ENCODE measurements at regions not wholly inside any gene's neighbourhood (a gene's known extent, or its start where the extent isn't known, plus 50 kb on each side); places are given as distances from the start of the nearest gene placed in this dataset.
A peak's percentile ranks its signal among the peaks of the same experiment; 100 is the strongest.
"Not testable (repeated sequence)": the region's sequence is repeated elsewhere in the genome, so short reads cannot be mapped to it uniquely, and the experiment has no call there.

GRCh38 chr12:74015118-74015517 is 522.5 kb upstream of the ATXN7L3B start:
- Histone ChIP-seq H3F3A (ENCODE audit: low read depth) (no peaks in the 10 kb centered on the region), H2AFZ (ENCODE audit: low read length) (no peak overlapping the region), H3K9ac (ENCODE audit: low read depth, low read length, poor library complexity, severe bottlenecking) (no peak overlapping the region), H4K20me1 (ENCODE audit: insufficient read depth, low read length, poor library complexity, severe bottlenecking) (no peaks in the 10 kb centered on the region), H3K9me2 (replicated peaks; ENCODE audit: low read depth, low read length) (no peaks in the 10 kb centered on the region), H3K27me3 (ENCODE audit: insufficient read depth, low read length, poor library complexity, severe bottlenecking) (no peaks in the 10 kb centered on the region), H3K9me3 (ENCODE audit: insufficient read depth, low read depth, low read length) (no peaks in the 10 kb centered on the region), H3K79me2 (ENCODE audit: insufficient read depth, low read length) (no peaks in the 10 kb centered on the region), H3K4me1 (ENCODE audit: insufficient read depth, low read length, poor library complexity, severe bottlenecking) (no peaks in the 10 kb centered on the region), H3K4me2 (ENCODE audit: low read depth, low read length, poor library complexity, severe bottlenecking) (no peak overlapping the region), H3K36me3 (ENCODE audit: insufficient read depth, low read length) (no peaks in the 10 kb centered on the region), H3K4me3 (ENCODE audit: low read length, poor library complexity, severe bottlenecking) (no peak overlapping the region)
- TF ChIP-seq CTCF (conservative IDR thresholded peaks at IDR 0.05; ENCODE audit: low read length) (no peak), EZH2phosphoT487 (IDR thresholded peaks at IDR 0.05; ENCODE audit: borderline replicate concordance) (no peak)

GRCh38 chr12:74016324-74016723 is 521.3 kb upstream of the ATXN7L3B start:
- not testable (repeated sequence) for H3K9me3 ChIP-seq (ENCODE audit: insufficient read depth, low read depth, low read length); H3K4me1 ChIP-seq (ENCODE audit: insufficient read depth, low read length, poor library complexity, severe bottlenecking); H3K9ac ChIP-seq (ENCODE audit: low read depth, low read length, poor library complexity, severe bottlenecking); H3K27me3 ChIP-seq (ENCODE audit: insufficient read depth, low read length, poor library complexity, severe bottlenecking); H3K4me3 ChIP-seq (ENCODE audit: low read length, poor library complexity, severe bottlenecking); H3K79me2 ChIP-seq (ENCODE audit: insufficient read depth, low read length); H2AFZ ChIP-seq (ENCODE audit: low read length); H3F3A ChIP-seq (ENCODE audit: low read depth); H4K20me1 ChIP-seq (ENCODE audit: insufficient read depth, low read length, poor library complexity, severe bottlenecking); H3K9me2 ChIP-seq (replicated peaks; ENCODE audit: low read depth, low read length); H3K36me3 ChIP-seq (ENCODE audit: insufficient read depth, low read length); H3K4me2 ChIP-seq (ENCODE audit: low read depth, low read length, poor library complexity, severe bottlenecking)

- H3K9me3 ChIP-seq (ENCODE audit: insufficient read depth, low read depth, low read length), result no peaks in the 10 kb centered on the region
- no peak overlapping the region for H3K9ac ChIP-seq (ENCODE audit: low read depth, low read length, poor library complexity, severe bottlenecking)
- H3K9me2 ChIP-seq (replicated peaks; ENCODE audit: low read depth, low read length), result no peaks in the 10 kb centered on the region
- H3K4me1 ChIP-seq (ENCODE audit: insufficient read depth, low read length, poor library complexity, severe bottlenecking), result no peaks in the 10 kb centered on the region
- H3K79me2 ChIP-seq (ENCODE audit: insufficient read depth, low read length), result no peaks in the 10 kb centered on the region
- H3F3A ChIP-seq (ENCODE audit: low read depth), result no peaks in the 10 kb centered on the region
- H3K27me3 ChIP-seq (ENCODE audit: insufficient read depth, low read length, poor library complexity, severe bottlenecking), result no peaks in the 10 kb centered on the region
- no peaks in the 10 kb centered on the region for H4K20me1 ChIP-seq (ENCODE audit: insufficient read depth, low read length, poor library complexity, severe bottlenecking)
- no peak overlapping the region for H3K4me3 ChIP-seq (ENCODE audit: low read length, poor library complexity, severe bottlenecking)
- no peak overlapping the region for H2AFZ ChIP-seq (ENCODE audit: low read length)
- H3K36me3 ChIP-seq (ENCODE audit: insufficient read depth, low read length), result no peaks in the 10 kb centered on the region
- TF ChIP-seq EZH2phosphoT487 (IDR thresholded peaks at IDR 0.05; ENCODE audit: borderline replicate concordance) (no peak), CTCF (conservative IDR thresholded peaks at IDR 0.05; ENCODE audit: low read length) (no peak)
- H3K4me2 ChIP-seq (ENCODE audit: low read depth, low read length, poor library complexity, severe bottlenecking), result no peak overlapping the region
Measured at GRCh38 chr12:74018849-74019248, 518.8 kb upstream of the ATXN7L3B start.

- Histone ChIP-seq H3K27me3 (ENCODE audit: insufficient read depth, low read length, poor library complexity, severe bottlenecking) (no peaks in the 10 kb centered on the region), H3K79me2 (ENCODE audit: insufficient read depth, low read length) (no peaks in the 10 kb centered on the region), H3K4me3 (ENCODE audit: low read length, poor library complexity, severe bottlenecking) (no peak overlapping the region), H3K9me3 (ENCODE audit: insufficient read depth, low read depth, low read length) (no peaks in the 10 kb centered on the region), H3K4me2 (ENCODE audit: low read depth, low read length, poor library complexity, severe bottlenecking) (no peak overlapping the region), H2AFZ (ENCODE audit: low read length) (no peak overlapping the region), H3K9ac (ENCODE audit: low read depth, low read length, poor library complexity, severe bottlenecking) (no peak overlapping the region), H3K9me2 (replicated peaks; ENCODE audit: low read depth, low read length) (no peaks in the 10 kb centered on the region), H4K20me1 (ENCODE audit: insufficient read depth, low read length, poor library complexity, severe bottlenecking) (no peaks in the 10 kb centered on the region), H3K4me1 (ENCODE audit: insufficient read depth, low read length, poor library complexity, severe bottlenecking) (no peaks in the 10 kb centered on the region), H3F3A (ENCODE audit: low read depth) (no peaks in the 10 kb centered on the region), H3K36me3 (ENCODE audit: insufficient read depth, low read length) (no peaks in the 10 kb centered on the region)
- TF ChIP-seq EZH2phosphoT487 (IDR thresholded peaks at IDR 0.05; ENCODE audit: borderline replicate concordance), result no peak
- TF ChIP-seq CTCF (conservative IDR thresholded peaks at IDR 0.05; ENCODE audit: low read length), result peak; percentile 70
Measured at GRCh38 chr12:74021937-74022336, 515.7 kb upstream of the ATXN7L3B start.

All from Loucy (cell line).